UCSD-AML1 (cell line): ENCODE measurements at regions not wholly inside any gene's neighbourhood (a gene's known extent, or its start where the extent isn't known, plus 50 kb on each side); places are given as distances from the start of the nearest gene placed in this dataset.
"Not testable (repeated sequence)": the region's sequence is repeated elsewhere in the genome, so short reads cannot be mapped to it uniquely, and the experiment has no call there.

ENCODE experiments used
- DNase-seq: peaks from one replicate; lab custom pipeline; 2025; ENCODE audit not compliant: unreplicated experiment; lab: John Stamatoyannopoulos, UW

DNA sequence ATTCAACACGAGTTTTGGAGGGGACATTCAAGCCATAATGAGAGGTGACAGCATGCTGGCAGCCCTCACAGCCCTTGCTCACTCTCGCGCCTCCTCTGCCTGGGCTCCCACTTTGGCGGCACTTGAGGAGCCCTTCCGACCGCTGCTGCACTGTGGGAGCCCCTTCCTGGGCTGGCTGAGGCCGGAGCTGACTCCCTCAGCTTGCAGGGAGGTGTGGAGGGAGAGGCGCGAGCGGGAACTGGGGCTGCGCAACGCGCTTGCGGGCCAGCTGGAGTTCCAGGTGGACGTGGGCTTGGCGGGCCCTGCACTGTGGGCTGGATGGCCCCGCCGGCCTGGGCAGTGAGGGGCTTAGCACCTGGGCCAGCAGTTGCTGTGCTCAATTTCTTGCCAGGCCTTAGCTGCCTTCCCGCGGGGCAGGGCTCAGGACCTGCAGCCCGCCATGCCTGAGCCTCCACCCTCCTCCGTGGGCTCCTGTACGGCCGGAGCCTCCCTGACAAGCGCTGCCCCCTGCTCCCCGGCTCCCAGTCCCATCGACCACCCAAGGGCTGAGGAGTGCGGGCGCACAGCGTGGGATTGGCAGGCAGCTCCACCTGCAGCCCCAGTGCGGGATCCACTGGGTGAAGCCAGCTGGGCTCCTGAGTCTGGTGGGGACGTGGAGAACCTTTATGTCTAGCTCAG, 123.3 kb downstream of the EFNB1 start:
- not testable (repeated sequence) for DNase-seq

DNA sequence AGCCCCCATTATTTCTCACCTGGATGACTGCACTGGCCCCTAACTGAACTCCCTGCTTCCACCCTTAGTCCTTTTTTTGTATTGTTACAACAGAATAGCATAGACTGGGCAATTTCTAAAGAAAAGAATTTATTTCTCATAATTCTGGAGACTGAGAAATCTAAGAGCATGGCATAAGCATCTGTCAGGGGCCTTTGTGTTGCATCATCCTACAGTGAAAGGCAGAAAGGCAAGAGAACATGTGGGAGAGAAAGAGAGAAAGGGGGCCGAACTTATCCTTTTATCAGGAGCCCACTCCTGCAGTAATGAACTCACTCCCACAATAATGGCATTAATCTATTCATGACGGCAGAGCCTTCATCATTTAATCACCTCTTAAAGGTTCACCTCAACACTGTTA, 122.1 kb downstream of the EFNB1 start:
- DNase-seq = no peak

DNA sequence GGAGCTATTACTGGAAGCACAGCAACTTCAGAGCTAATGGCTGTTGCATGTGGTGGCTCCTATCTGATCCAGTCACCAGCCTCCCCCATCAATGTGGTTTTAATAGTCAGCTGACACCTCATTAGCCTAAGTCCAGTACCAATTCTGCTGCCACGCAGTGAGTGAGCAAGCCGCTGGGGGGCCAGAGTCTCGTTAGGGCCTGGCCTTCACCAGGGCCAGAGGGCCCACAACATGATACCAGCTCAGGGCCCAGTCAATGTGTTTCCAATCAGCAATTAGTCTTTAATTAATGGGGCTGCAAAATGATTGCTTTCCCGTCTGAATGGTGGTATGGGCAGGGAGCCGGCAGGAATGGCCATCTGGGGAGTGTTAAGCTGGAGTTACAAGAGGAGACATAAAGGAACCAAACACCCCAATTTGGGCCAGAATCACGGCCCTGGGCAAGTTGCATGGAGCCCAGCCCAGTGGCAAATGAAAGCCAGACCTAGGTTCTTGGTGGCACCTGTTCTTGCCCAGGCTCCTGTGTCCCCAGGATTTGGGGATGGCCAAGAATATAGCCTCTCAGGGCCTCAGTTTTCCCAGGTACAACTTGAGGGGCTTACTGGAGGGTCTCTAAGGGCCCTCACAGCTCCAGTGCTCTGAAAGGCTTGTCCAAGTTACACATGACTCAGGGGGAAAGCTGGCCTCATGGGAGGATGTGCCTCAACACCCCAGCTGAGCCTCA, 119.2 kb downstream of the EFNB1 start:
- no peak for DNase-seq

DNA sequence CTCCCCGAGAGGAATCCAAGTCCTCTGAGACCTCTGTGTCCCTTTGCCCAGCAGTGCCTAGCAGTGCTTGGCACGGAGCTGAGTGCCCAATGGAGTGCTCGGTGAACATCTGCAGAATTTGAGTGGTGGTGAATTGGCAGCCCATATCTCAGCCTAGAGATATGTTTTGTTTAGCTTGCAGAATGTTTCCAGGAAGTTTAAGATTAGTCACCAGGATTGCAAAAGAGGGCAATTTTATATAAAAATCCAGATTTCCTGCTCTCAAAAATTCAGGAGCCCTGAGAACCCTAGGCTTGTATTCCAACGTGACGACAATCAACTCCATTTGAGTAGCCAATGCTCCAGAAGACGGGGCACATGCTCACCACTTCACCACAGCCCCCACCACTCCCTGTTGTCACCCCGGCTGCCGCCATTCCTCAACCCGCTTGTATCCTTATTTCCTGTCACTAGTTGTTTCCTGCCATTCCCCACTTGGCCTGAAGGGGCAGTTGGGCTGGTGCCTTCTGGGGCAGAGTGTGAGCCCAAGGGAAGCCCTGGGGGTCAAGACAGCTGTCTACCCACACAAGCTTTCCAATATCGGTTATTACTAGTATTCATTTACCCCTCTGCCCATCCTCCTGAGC, 116.9 kb downstream of the EFNB1 start:
- DNase-seq = no peak

DNA sequence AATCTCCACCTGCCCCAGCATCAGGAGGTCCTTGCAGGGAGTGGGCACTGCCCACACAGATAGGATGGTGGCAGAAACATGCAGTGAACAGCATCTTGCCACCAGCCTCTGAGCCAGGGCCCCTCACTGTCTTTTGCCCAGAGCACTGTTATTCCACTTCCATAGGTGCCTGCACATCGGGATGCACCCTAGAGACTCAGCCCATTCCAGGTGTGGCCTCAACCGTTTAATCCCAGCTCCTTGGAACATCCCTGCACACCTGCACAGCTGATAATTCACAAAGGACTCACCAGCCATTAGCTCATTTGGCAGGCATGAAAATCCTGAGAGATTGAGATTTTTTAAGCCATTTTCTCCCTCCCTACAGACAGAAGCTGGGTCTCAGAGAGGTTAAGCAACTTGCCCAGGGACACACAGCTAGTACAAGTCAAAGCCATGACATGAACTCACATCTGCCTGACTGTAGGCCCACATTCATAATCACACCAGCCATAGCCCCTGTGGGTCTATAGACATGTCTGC, 116.3 kb downstream of the EFNB1 start:
- DNase-seq = no peak

DNA sequence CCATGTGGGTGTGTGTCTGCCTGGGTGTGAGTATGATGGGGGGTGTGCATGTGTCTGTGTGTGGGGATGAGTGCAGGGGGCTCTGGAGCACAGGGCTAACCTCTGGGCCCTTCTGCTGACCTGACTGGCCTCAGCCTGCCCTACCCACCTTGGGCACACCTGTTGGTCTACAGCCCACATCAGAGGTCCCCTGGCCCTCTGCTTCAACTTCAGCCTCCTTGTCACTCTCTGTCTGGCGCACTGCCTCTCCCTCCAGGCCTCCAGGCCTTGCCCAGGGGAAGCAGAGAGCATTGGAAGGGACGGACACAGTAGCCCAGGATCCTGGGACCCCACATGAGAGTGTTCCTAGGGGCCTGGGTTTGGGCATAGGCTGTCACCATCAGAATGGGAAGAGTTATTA, 115.4 kb downstream of the EFNB1 start:
- DNase-seq = no peak

DNA sequence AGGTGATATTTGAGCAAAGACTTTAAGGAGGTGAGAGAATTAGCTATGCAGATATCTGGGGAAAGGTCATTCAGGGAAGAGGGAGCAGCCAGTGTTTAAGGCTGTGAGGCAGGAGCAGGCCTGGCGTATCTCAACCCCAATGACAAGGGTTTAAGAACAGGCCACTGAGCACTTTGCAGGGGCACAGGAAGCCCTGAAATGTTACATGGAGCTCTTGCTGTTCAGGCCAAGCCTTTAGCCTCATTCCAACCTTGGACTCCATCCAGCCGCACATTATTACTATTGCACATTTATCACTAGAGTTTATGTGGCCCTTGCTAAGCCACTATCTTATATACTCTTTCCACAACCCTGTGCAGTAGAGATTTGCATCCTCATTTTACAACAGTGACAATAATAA, 114.0 kb downstream of the EFNB1 start:
- no peak for DNase-seq

DNA sequence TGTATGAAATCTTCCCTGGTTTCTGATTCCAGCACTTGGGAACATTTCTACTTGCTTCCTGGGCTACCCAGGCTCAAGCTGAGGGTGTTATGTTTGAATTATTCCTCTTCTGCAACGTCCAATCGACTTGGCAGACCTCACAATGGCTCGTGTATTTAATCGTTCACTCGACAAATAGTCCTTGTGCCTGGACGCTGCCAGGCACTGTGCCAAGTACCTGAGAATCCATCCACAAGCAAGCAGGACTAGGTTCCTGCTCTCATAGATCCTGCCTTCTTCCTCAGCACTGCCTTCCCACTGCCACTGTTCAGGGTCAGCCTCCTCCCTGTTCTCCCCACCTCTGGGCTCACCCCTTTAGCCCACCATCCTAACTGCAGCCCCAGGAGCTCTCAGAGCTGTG, 113.3 kb downstream of the EFNB1 start:
- DNase-seq = no peak

DNA sequence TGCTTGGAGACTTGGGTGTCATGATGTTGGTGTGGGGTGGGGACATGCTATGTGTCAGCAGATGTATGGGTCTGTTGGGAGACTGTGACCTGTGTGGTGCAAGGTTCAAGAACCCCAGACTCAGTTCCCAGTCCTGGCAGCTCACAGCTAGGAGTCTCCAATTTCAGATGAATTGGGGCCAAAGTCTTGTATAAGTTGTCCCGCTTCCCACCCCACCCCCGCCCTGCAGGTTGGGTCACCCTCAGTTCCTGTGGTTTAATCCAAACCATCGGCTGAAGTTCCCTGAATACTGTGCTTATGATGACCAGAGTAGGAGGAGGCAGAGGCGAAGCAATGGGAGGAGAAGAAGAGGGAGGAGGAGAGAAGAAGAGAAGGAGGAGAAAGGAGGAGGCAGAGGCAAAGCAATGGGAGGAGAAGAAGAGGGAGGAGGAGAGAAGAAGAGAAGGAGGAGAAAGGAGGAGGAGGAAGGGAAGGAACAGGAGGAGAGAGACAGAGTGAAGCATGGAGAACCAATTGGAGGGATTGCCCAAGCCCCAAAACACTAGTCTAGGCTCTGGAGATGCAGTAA, 112.6 kb downstream of the EFNB1 start:
- no peak for DNase-seq

DNA sequence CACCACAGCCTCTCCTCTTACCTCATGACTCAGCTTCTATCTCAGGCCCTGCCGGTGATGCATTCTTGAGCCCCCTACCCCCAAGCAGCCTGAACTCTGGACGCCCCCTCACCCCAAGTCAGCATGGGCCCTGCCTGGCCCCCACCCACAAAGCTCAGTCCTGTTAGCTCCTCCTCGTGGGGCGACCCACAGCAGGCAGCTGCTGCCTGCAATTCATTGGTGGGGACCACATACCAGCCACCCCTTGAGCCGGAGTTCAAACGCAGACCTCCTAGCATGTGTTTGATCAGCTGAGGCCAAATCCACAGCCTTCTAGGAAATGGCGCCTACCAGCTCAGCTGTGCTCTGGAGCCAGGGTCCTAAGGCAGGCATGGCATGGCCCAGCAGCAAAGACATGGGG, 111.8 kb downstream of the EFNB1 start:
- DNase-seq = no peak

DNA sequence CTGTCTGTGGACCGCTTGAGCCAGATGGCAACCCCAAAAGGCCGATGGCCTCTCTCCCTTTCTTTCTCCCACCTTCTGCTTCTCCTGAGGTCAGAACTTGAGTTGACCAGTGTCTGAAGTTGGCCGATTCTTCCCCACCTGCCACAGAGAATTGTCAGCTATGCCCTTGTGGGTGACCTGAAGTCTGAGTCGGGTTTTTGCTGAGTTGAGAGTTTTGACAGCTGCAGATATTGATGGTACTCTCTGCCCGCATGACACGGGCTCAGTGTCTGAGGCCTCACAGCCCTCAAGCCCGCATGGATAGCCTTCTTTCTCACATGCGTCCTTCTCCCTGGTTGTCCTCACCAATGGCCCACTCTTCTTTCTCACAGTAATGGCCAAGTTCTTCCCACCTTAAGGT, 111.0 kb downstream of the EFNB1 start:
- DNase-seq = no peak

DNA sequence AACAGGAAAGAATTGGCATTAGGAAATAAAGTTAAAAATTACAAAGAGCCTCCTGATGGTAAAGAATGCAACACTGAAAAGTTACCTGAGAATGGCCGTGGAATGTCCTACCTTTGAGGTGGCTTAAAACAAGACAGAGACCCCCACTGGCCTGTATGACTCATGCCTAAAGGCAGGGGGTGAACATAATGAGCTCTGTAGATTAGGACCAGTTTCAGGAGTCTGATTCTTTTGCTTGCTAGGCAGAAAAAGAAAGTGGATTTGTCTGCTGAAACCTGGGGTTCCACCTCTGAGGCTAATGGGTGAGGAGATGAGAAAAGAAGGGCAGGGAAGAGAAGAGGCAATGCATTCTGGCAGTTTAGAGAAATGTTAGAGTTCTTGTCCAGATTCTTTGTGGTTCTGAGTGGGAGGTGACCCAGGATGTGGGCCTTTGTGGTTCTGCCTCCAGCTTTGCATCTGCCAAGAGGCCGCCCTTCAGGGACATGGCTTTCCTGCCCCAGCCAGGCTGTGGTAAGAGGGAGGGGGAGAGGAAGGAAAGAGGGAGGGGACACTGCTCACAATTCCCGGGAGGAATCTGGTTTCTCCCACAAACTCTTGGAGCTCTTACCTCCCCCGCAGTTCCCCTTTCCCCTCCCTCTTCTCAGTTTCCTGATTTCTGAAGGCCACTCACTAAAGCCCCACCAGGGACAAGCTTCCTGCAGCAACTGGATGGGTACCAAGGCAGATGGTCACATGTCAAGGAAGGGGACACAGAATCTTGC, 109.6 kb downstream of the EFNB1 start:
- DNase-seq = peak; percentile 59

DNA sequence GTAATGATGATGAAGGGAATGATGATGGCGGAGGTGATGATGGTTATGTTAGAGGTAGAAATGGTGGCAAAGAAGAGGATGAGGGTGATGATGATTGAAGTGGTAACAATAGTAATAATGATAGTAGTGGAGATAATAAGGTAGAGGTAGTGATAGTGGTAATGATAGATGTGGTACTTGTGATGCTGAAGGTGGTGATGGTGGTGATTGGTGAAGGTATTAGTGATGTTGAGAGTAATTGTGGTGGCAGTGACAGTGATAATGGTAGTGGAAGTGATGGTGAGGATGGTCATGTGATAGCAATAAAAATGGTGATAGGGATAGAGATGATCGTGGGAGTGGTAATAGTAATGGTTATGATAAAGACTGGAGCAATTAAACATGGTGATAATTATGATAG, 108.8 kb downstream of the EFNB1 start:
- DNase-seq = no peak

DNA sequence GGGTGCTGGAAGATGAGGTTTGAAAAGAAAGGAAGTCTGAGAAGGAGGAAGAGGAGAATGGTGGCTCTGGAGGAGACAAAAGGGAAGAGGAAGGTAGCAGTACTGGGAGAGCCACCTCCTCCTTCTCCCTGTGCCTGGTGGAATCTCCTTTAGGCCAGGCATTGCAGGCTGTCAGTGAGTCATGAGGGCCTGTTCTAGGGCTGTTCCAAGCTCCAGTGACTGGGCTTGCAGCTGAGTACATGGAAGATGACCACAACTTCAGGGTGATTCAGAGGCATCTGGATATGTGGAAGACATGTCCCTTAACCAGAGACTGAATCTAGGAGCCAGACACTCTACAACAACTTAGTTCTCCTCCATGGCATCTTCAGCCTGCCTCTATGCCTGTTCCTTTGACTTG, 107.8 kb downstream of the EFNB1 start:
- no peak for DNase-seq

DNA sequence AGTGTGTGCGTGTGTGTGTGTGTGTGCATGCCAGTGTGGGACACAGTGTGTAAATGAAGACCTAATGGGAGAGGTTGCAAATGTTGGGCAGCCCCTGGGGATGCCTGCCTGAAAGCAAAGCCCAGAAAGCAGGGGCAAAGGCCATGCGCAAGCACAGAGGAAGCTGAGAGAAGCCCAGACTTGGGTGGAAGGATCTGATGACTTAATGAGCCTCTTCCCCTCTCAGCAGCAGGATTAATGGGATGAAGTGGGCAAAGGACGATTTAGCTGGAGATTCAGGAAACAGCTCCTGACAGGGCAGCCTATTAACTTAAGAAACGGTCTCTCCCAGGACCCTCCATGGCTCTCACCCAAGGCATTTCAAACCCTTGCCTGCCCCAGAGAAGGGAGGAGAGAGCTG, 107.3 kb downstream of the EFNB1 start:
- DNase-seq = no peak

DNA sequence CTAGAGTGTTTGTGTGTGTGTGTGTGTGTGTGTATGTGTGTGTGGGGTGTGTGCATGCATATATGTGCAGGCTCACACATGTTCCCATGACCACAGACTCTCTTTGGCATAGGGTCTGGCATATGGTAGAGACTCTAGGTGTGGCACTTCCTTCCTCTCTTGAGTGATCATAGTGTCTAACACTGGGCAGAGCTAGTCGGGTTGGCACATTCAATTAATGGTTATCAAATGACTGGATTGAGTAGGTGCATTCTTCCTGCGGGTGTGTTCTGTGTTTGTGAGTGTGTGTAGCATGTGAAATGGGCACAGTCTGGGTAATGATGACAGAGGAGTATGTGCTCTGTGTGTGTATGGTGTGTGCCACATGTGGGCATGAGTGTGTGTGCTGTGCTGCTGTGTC, 106.5 kb downstream of the EFNB1 start:
- DNase-seq = no peak

DNA sequence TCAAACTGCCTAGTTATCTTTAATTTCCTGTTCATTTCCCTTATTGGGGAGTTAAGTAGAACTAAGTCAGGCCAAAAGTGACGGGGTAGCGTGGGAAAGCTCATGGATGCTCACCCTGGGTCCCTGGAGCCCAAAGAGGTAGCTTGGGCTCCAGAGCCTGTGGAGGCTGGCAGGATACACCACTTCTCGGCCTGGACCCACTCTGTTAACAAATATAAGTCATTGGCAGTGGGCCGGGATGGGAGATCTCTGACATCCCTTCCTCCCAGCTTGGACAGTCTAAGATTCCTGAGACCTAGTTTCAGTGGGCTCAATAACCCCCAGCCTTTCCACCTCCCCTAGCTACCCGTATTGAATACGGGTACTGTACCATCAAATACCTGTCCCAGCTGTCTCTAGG, 106.1 kb downstream of the EFNB1 start:
- DNase-seq = no peak

DNA sequence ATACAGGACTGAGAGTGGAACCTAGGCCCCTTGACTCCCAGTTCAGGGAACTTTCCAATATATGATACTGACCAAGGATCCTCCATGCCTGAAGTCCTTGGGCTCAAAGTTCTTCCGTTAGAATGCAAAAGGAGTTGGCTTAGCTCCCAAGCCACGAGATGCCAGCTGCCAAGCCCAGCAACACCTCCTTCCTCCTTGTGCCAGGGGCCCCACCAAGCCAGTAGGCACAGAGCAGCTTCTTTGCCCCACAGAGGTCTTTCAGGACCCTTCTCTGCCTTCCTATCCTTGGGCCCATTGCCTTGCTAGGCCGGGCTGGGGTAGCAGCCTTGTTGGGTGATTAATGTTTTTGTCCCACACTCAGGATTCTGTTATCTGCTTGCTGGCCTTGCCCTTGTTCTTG, 105.6 kb downstream of the EFNB1 start:
- no peak for DNase-seq

DNA sequence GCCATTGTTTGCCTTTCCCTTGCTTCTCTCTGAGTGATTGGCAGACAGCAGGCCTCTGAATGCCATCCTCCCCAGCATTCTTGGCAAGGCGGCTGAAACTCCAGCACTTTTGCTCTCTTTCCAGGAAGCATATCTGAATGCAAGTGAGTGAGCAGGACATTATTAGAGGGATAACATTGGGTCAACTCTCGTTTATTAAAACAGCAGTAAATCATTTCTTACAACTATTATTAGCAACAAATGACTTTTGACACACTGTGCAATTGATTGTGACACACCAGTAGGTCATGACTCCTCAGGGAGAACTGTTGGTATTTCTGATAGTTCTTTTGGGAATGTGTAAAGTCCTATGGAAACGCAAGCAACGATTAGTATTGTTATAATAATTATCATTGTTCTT, 103.8 kb downstream of the EFNB1 start:
- no peak for DNase-seq

DNA sequence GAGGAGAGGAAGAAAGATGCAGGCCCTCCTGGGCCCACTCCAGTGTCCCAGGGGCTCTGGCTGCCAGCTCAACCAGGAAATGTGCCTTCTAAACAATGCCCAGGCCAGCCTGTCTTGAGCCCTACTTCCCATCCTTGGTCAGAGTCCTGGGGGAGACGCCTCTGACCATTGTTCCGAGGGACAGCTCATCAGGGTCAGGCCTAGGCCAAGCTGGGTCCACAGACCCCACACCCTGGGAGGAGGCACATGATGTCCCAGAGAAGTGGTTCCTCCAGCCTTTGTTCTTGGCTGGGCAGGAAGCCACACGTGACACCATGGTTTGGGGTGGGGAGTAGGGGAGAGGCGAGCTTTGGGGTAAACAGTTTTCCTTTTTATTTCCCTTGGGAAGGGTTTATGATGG, 102.5 kb downstream of the EFNB1 start:
- no peak for DNase-seq
